Erythroblast (primary cell): ENCODE measurements at regions not wholly inside any gene's neighbourhood (a gene's known extent, or its start where the extent isn't known, plus 50 kb on each side); places are given as distances from the start of the nearest gene placed in this dataset.

ENCODE experiments used
- DNase-seq, 2 experiments: peaks; one replicate each; lab custom pipeline; 2025; lab: John Stamatoyannopoulos, UW
- GATA1 ChIP-seq: IDR thresholded peaks from 2 replicates; pipeline ENCODE4 v1.6.1; 2011; ENCODE audit warnings: low read depth, mild to moderate bottlenecking, control low read depth, low read length, moderate library complexity
- POLR2A ChIP-seq: IDR thresholded peaks from 2 replicates; pipeline ENCODE4 v1.6.1; 2011; ENCODE audit warnings: mild to moderate bottlenecking, low read length

DNA sequence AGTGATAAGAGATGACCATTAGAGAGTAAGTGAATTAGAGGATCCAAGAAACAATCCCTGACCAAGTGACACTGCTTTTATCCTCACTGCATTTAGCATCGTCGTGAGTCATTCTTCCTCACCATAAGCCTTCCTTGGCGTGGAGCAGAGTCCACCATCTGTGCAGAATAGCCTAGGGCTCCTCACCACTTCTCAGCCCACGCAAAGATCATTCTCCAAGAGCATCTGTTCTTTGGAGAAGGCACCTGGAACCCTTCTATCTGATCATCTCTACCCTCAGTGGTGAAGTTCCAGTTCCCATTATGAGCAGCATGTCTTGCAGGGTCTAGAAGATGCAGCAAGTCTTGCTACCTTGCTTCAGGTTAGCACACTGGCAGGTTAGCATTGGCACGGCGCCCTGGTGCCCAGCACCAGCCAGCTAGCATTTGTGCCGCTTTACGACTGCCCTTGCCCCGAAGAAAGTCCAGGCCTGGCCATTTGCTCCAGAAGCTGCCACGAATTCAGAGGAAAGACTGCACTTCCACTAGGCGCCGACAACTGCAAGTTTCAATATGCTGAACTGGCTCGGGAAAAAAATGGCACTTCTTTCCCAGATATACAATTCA, 225.8 kb downstream of the TTC32 start:
- no peak for DNase-seq
- TF ChIP-seq GATA1 (no peak), POLR2A (no peak)

DNA sequence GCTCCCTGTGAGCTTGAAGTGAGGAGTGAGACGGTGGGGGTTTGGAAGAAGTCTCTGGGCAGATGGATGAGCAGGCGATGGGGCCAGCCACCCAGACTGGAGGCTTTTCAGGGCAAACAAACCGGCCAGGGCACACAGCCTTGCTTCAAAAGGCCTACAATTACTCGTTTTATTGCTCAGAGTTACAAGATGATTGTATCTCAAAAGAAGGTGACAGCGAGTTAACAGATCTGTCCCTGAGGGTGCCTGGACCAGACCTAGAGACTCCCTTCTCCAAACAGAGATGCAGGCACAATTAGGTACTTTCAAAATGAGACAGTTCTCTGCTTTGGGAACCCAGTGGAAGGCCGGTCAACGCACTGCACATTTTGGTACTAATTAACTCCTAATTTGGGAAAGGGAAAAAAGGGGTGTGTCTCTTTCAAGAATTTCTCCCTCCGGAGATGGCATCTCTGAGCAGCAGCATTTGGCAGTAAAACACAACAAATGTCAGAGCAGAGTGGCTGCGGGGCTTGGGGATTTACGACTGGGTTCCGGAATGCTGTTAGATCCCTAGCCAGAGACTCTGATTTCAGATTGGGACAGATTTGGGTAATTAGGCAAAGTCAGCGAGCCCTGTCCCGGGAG, 226.7 kb downstream of the TTC32 start:
- no peak for TF ChIP-seq GATA1
- TF ChIP-seq POLR2A = no peak
- no peak for DNase-seq

DNA sequence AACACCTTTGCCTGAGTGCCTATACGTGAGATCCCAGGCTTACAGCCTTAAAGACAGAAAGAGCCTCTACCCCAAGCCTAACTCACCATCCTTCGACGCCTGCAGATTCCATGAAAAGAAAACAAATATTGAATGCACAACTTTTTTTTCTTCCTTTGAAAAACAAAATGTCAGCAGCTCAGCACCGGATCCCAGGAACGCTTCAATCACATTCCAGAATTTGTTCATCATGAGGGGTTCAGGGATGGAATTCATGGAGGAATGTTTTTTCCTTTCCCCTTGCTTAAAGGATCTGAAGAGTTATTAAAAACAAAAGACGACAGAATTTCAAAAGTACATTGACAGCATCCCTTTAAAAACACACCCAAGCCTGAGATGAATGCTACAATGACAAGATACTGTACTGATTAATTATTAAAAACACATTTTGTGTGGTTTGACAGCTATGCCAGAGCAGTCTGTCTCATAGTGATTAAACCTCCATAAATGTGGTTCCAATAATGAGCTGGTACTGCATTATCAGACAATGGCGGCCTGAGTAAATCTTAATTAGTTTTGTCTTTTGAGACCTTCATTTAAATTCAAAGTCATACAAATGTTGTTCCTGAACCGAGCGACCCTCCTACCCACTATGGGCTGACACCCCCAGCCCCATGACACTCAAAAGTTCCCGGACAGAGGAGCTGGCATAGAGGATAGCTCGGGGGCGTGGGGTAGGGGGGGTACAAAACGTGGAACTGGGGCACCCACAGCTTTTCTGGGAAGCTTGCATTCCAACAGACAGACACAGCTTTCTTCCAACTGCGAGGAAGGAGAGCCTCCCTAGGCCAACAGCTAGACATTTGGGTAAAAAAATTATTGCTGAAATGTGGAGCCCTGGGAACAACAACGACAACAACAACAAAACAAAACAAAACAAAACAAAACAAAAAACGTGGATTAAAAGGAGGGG, 227.5 kb downstream of the TTC32 start:
- no peak for TF ChIP-seq GATA1
- TF ChIP-seq POLR2A = no peak
- no peak for DNase-seq

- peak in 1 of 2 experiments; percentile 13 for DNase-seq
- TF ChIP-seq GATA1 (no peak), POLR2A (no peak)
Observed at GRCh38 chr2:19673213-19673791, 228.5 kb downstream of the TTC32 start.

DNA sequence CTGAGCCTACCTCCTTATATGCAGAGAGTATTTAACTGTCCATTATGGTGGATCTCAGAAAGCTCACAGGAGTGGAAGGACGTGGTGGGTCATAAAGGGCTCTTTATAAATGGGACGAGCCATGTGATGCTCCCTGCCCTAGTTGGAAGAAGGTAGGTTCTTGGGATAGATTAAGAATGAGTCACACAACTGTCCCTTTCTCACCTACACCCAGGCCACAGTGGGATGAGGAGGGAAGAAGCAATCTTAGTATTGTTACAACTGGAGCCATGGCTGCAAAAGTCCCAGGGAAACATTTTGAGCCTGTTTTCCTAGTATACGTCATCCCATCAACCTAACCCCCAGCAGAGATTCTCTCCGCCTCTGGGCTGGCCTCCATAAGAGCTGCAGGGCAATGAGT, 229.9 kb downstream of the TTC32 start:
- no peak for DNase-seq
- TF ChIP-seq POLR2A (no peak), GATA1 (no peak)

- TF ChIP-seq POLR2A (no peak), GATA1 (no peak)
- no peak for DNase-seq
Observed at GRCh38 chr2:19671311-19671710, 230.5 kb downstream of the TTC32 start.

DNA sequence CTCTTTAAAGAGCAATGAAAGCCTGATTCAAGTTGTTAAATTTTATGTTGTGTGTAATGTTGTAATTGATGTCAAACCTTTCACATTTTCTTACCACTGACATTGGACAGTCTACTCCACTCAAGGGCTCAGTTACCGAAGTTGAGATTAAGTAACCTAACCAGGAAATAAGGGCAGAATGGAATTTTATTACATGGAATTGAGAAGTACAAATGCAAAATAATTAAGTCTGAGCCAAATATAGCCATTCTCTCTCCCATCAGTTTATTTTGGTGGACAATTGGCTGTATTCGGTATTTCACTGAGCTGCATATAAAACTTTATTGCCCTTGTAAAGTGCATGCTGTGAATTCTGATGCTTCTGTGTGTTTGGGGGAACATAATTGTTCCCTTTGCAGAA, 231.5 kb downstream of the TTC32 start:
- TF ChIP-seq POLR2A (no peak), GATA1 (no peak)
- DNase-seq = no peak

DNA sequence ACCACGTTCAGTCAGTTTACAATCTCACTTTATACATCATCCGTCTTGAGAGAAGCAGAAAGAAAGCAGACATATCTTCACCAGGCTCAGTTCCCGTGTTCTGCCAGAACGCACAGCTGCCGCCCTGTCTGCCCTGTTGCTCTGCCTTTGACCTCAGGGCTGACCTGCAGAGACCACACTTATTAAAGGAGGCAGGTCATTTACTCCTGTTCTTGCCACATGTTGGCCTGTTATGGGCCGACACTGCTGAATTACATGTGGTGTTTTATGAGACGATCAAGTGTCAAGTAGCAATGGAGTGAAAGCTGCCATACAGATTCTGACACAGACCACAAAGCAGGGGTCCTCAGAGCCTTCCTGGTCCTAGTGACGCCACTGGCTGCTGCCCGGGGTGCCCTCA, 232.2 kb downstream of the TTC32 start:
- no peak for DNase-seq
- TF ChIP-seq GATA1 (no peak), POLR2A (no peak)

DNA sequence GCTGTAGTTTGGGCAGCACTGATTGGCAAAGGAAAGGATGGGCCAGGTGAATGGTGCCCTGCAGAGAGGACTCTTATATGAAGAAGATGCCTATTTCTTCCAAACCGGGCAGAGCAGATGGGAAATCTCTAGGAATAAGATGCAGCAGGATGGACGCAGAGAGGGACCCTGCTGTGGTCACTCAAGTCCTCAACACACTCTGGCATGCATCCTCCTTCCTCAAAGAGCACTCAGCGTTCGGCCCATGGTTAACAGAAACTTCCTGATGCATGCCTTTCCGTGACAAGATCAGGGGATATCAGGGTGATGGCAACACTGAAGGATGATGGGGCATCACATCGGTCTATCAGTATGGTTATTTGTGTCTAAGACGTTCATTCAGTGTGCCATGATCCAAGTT, 232.7 kb downstream of the TTC32 start:
- TF ChIP-seq GATA1 (no peak), POLR2A (no peak)

GRCh38 chr2:19667536-19667949, 234.2 kb downstream of the TTC32 start:
- TF ChIP-seq GATA1 (no peak), POLR2A (no peak)
- DNase-seq = no peak

More for the DNA sequence above, 232.7 kb downstream of the TTC32 start:
- no peak for DNase-seq

DNA sequence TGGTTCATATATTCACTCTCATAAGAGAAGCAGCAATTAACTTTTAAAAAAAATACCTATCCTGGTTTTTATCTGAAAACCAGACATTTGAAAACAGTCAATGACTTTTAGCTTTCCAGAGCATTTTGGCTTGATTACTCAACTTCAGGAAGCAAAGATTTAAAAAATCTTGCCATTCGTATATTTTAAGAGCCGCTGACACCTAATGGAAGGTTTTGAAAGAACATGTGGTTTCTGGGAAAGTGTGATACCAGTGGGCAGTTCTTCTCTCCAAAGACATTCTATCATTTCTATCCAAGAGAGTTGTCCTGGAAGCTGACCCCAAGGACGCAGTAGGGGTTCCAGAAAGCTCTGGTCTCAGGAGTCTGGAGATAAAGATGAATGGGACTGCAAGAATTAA, 234.7 kb downstream of the TTC32 start:
- DNase-seq = no peak
- TF ChIP-seq POLR2A (no peak), GATA1 (no peak)

GRCh38 chr2:19664646-19665045, 237.1 kb downstream of the TTC32 start:
- TF ChIP-seq POLR2A (no peak), GATA1 (no peak)
- no peak for DNase-seq

DNA sequence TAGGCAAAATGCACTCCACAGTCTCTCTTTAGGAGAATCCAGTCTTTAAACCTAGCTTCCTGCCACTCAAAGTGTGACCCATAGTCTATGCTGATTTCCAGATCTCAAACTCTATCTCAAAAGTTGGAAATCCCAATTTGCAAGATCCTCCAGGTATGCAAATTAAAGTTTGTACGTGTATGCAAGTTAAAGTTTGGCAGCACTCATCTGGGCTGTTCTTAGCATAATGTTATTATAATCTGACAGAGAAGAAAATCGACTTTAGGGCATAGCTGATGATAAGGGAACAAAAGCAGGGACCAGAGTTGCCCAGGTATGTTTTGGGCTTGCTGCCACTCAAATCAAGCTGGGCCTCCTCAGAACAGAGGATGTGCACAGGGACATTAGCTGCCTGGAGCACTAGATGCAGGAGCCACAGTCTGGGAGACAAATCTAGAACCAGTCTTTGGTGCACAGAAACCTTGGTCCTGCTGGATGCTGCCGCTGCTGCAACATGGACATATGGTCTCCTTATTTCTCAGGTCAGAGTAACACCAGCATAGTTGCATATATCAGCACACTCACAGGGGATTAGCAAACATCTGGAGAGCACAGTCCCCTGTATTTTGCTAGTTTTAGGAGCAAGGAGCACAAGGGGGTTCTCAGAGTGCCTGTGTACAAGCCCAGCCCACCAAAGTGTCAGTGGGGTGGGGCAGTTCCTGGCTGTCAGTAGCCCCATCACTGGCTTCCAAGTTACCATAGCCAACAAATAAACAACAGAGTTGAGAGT, 242.6 kb downstream of the TTC32 start:
- TF ChIP-seq GATA1 (no peak), POLR2A (no peak)
- no peak for DNase-seq
